ENCODE measurements at regions not wholly inside any gene's neighbourhood (a gene's known extent, or its start where the extent isn't known, plus 50 kb on each side); places are given as distances from the start of the nearest gene placed in this dataset.
"Not testable (repeated sequence)": the region's sequence is repeated elsewhere in the genome, so short reads cannot be mapped to it uniquely, and the experiment has no call there.

DNA sequence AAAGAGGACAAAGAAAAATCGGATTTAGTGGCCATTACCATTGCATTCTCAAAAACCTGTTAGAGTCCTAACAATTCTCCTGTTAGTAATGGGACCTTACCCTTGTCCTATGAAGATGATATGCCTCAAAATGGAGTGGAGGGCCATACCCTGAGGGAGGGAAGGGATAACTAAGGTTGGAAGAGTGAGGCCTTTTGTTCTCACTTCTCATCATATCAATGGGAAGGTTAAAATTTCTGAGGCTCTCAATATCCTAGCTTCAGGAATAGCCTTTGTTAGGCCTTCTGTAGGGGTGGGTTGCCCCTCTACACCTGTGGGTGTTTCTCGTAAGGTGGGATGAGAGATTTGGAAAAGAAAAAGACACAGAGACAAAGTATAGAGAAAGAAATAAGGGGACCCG is 109.4 kb upstream of the SGIP1 start:
- DNase-seq, result not testable (repeated sequence)

DNA sequence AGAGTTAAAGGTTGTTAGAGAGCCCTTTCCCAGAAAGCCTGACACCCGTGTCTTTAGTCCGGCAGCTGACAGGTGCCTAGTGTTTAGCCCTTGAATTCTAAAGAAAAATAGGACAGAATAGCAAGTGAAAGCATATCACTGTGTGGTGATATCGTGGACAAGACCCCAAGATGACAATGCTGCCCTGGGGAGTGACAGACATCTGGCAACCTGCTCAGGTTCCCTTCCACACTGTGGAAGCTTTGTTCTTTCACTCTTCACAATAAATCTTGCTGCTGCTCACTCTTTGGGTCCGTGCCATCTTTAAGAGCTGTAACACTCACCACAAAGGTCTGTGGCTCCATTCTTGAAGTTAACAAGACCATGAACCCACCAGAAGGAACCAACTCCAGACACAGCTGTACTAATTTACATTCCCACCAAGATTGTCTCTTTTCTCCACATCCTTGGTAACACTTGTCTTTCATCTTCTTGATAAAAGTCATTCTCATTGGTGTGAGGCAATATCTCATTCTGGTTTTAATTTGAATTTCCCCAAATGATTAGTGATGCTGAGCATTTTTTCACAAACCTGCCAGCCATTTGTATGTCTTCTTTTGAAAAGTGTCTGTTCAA is 107.6 kb upstream of the SGIP1 start:
- DNase-seq, result no peak

DNA sequence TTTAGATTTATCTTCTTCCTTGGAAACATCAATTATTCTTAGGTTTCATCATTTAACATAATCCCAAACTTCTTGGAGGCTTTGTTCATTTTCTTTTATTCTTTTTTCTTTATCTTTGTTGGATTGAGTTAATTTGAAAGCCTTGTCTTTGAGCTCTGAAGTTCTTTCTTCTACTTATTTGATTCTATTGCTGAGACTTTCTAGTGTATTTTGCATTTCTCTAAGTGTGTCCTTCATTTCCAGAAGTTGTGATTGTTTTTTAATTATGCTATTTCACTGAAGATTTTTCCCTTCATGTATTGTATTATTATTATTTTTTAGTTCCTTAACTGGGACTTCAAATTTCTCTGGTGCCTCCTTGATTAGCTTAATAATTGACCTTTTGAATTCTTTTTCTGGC is 103.1 kb upstream of the SGIP1 start:
- DNase-seq, result not testable (repeated sequence)

DNA sequence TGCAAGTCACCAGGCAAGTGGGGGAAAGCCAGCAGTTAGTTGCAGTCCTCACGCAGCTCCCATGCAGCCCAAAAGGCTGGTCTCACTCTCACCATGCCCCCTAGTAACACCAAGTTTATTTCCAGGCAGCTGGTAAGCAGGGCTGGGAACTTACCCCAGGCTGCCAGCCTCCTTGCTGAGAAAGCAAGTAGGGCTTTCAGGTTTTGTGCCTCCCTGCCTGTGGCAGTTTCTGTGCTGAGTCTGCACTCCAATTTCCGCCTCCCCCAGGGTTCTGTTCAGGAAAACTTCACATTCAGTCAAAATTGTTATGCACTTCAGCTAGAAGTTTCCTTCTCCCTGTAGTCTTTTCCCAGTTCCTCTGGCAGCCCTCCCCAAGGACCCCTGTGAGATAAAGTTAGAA is 102.0 kb upstream of the SGIP1 start:
- DNase-seq, result no peak

DNA sequence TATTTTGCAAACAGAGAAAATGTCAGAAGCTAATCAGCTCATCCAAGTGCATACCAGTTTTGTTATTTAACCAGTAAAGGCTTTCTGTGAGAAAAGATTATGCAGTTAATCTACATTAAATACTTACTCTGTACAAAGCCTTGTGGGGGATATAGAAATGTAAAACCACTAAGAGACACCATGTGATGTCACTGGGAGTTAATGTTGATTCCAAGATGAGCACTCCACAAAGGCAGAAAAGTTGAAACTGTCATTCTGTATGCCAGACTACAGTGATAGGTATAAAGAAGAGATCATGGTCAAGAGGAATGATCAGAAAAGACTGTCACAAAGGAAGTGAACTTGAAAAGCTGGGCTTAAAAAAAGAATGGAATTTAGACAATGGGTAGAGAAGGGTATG is 100.3 kb upstream of the SGIP1 start:
- DNase-seq, result no peak

DNA sequence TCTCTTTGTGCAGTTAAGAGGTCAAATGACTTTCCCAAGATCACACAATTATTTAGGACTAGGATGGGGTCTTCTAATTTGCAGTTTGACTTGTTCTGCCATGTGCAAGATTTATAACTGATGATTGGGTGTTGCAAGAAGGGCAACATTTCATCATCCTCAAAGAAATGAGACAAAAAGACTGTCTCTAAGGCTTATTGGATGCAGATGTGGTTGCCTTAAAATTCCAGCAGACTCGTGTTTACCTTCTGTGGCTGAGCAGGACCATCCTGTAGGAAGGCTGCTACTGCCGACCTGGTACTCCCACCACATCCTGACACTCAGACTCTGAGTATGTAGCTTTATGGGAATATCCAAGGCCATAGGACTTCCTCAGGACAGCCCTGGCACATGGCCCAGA is 99.9 kb upstream of the SGIP1 start:
- DNase-seq, result no peak

DNA sequence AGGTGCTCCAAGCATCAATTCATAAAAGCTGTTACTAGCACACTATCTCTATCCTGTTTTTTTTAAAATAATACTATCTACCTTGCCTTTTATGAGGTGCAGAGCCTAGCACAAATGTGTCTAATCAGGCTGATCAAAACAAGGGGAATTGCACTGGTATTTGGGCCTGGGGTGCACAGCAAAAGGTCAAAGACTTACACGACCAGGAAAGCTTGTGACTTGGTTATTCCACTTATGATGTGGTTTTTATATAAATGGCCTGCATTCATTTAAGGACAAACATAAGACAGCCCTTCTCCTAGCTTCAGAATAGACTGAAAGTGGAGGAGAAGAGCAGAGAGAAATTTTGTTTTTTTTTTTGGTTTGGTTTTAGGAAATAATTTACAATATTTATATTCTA is 98.4 kb upstream of the SGIP1 start:
- no peak for DNase-seq

DNA sequence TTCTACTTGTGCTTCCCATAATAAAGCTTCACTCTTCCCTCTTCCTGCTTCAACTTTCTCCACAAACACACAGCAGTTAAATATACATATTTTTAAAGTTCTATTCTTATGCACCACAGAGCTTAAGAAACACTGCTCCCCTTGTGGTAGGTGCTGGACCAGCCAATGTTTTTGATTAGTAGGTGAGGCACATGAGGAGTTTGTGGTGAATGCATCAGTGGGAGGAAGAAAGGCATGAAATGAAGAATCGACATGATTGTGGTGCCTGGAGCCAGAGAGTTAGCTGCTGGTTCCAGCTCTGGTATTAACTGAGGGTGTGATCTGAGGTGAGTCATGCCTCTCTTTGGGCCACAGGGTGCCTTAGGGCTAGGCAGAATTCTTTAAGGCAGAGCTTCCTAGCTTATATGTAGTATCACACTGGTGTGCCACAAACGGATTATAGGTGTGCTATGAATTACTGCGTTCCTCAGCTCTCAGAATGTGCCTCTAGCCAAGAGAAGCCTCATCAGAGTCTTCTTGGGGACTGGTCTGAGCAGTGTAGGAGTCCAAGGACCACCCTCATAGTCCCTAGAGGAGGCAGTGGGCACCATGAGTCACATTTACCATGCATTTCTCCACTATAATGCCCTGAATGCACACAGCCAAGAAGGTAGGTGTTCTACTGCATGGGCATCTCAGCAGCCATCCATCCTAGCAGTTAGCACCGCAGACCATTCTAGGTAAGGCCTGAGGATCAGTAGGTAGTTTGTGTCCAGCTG is 97.4 kb upstream of the SGIP1 start:
- DNase-seq, result peak; percentile 4

DNA sequence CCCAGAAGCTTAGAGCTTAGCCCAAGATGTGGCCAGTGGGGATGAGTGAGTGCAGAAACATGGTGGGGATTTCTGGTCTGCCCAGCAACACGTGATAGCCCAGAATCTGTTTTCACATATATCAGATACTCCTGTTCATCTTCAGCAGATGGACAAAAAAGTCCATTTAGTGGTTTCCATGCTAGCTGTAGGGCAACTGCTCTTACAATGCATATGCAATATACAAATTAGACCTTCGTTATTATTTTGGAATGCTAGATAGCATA is 96.9 kb upstream of the SGIP1 start:
- no peak for DNase-seq

DNA sequence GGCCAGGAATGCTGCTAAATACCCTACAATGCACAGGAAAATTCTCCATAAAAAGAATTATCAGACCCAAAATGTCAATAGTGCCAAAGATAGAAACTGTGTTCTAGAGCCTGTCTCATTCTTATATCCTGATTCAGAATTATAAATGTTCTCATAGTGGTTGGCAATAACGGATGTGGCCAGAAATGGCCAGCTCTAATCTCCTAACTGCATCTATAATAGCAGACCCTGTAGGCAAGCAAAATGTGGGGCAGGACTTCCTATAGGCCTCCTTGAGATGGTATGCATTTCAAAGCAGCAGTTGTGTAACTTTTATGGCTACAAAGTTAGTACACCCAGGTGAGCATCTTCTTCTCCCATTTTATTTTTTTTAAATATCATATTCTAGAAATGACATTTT is 95.9 kb upstream of the SGIP1 start:
- no peak for DNase-seq

DNA sequence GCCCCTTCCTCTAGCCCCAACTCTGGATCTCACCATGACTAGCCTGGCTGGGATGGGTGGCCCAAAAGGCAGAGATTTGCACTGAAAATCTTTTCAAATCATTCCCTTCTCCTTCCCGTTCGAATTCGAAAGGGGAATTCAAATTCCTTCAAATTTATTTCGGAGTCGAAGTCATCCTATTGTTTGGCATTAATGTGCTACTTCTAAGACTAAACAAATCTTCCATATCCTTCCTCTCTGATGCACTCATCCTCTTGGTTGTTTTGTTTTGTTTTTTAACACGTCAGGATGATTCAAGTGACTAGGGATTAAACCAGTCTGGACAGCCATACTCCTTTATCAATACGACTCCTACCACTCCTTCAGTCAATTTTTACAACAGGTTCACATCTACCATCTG is 95.5 kb upstream of the SGIP1 start:
- DNase-seq, result no peak

DNA sequence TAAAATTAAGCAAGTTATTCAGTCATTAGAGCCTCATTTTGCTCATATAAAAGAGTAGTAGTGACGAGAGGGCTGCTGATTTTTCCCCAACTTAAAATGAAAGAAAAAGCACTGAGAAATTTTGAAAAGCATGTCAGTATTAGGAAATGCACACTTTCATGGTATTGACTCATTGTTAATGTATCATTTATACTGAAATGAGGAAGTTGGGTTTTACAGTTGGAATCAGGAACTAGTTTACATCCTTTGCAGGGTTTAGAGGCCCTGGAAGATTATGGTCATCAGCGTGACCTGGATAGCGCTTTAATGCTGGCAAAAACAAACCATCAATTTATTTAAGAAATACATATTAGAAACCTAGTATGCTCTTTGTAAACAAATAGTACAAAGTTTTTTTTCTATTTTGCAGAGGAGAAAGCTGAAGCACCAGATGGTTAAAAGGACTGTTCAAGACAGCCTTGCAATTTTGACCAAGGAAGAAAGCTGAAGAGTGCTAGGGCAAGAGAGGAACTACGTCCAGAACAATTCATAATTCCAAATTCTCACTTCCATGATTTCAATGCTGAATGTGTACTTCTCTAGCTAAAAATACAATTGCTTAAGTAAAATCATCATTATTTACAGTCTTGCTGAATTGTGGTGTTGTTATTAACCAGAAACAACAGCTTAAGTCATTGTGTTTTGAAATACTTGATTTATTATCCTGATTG is 94.8 kb upstream of the SGIP1 start:
- no peak for DNase-seq

DNA sequence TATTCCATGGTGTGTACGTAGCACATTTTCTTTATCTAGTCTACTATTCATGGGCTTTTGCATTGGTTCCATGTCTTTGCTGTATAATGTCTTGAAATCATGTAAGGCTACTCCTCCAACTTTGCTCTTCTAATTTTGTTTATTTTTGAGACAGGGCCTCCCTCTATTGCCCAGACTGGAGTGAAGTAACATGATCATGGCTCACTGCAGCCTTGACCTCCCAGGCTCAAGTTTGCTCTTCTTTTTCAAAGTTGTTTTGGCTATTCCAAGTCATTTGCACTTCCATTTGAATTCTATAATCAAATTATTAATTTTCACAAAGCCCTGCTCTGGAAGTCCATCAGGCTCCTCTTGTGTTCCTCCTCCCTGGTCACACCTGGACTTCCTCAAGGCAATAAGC is 90.2 kb upstream of the SGIP1 start:
- DNase-seq, result no peak

DNA sequence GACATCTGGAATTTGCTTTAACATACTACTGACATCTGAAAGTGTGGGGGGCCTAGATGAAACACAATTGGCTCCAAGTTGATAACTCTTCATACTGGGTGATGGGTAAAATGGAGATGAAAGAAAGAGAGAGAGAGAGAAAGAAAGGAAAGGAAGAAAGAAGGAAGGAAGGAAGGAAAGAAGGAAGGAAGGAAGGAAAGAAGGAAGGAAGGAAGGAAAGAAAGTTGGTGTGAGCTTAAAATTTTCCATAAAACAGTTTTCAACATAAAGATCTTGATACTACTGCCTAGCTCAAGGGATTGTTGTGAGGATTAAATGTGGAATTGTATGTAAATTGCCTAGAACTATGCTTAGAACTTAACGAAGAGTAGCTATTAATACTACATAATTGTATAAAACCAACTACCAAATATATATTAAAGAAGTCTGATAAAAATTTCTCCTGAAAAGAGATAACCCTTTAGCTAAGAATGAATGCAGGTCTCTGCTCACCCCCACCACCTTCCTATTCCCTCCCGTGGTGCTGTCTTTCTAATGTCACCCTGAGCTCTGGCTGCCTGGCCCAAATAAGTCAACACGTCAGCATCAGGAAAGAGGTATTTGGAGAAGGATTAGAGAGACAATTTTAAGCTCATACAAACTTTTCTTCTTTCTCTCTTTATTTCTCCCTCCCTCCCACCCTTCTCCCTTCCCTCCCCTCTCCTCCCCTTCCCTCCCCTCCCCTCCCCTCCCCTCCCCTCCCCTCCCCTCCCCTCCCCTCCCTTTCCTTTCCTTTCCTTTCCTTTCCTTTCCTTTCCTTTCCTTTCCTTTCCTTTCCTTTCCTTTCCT is 89.3 kb upstream of the SGIP1 start:
- DNase-seq, result no peak

DNA sequence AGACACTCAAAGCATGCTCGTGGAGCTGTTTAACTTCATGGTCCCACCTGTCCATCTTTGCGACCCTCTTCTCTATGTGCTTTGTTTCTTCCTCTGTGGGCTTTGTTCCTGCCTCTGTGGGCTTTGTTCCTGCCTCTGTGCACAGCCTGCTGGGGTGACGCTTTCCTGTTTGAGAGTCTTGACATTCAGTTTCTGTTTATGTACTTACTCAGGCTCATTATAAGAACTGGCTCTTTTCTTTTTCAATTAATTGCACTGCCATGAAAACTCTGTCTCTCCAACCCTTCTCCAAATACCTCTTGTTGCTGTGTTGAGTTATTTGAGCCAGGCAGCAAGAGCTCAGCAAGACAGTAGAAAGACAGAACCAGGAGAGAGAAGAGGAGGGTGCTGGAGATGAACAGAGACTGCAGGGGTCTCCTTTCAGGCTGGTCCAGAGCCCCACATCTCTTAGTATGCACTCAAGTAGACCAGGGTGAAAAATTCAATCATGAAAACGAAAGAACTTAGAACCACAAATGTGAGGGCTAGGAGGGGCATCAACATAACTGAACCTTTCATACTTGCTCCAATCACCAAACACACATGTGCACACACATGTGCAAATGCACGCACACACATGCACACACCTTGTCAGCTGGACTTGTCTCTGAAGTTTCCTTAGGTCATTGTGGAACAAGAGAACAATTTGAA is 88.3 kb upstream of the SGIP1 start:
- DNase-seq, result peak; percentile 22

DNA sequence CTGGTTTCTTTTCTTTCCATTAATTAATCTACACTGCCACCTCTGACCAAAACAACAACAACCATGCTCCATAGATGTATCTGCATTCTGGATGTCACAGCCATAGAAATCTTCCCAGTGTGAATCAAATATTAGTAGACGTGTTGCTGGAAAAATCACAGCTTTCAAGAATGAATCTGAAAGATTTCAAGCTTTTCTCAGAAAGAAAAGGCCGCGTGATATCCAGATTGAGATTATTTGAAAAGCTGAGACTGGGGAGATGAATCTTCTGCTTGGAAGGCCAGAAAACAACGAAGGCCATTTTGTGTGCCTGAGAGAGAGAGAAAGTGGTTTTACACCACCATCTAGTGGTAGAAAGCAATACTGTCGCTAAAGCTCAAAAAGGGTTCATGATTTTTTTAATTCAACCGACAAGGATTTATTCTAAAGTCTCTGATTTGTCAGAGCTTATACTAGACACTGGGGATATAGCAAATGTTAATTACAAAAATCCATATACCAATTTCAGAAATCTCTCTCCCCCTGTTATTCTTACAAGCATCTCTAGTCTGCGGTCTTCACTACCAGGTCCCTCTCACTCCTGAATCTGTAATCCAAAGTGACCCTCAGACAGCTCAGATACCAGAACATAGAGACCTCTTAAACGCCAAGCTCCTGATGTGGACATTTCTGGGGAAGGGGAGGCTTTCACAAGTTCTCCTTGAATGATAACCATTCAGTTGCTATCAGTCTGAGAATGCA is 87.5 kb upstream of the SGIP1 start:
- DNase-seq, result no peak

DNA sequence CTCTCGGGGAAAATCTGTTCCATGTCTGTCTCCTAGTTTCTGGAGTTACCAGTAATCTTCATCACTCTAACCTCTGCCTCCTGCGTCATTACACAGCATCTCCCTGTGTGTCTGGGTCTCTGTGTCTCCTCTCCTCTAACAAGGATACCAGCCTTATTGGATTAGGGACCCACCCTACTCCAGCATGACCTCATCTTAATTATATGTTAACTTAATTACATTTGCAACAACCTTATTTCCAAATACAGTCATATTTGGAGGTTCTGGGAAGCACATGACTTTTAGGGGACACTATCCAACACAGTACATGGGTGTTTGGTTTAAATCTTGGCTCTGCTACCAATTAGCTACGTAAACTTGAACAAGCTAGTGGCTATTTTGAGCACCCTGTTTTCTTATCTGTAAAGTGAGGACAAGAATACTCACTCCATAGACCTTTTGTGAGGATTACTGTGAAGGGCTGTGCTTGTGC is 83.9 kb upstream of the SGIP1 start:
- DNase-seq, result no peak

DNA sequence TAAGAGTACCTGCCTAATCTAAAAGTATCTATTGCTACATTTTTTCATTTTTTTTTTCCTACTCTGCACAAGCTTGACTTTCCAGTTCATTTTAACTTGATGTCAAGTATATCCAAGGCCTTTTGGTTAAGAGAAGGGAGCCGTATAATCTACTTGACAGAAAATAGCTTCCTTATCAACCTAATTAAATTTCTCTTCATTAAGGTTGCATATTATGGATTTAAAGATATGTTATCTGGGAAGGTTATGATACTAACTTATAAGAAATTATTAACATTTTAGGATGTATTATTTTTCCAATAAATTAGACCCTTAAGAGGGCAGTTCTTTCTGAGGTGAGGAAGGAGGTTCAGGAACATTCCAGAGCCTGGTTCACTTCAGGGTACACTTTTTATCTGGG is 83.1 kb upstream of the SGIP1 start:
- DNase-seq, result no peak

DNA sequence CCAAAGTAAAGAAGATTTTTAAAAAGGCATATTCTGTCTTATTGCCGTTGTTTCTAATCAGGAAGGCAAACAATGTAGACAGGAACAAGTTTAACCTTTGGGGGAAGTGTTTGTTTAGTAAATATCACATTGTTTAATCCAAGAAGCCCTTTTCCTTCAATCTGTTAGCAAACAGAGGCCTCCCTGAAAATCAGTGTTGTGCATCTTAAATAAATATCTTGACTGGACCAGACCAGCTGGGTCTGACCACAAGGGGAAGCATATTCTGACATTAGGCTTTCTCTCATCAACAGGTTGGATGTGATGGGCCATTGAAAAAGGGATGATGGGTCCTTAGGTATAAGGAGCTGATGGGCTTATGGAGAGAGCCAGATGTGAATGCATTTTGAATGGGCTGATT is 81.8 kb upstream of the SGIP1 start:
- DNase-seq, result no peak

DNA sequence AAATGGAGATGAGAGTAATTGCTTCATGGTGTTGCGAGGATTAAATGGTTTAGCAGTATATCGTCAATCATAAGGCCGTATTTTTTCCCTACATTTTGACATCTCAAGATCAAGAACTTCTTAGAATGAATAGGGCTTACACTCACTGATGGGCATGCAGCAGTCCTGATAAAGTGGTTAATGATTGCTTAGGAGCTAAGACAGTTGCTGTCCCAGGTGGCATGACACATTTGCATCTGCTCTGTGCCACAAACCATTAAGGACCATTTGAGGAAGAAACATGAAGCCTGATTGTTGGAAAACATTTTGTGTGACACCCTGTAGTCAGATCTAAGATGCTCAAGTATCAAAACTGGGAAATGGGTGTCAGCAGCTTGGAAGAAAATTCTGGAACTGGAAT is 81.0 kb upstream of the SGIP1 start:
- no peak for DNase-seq

DNA sequence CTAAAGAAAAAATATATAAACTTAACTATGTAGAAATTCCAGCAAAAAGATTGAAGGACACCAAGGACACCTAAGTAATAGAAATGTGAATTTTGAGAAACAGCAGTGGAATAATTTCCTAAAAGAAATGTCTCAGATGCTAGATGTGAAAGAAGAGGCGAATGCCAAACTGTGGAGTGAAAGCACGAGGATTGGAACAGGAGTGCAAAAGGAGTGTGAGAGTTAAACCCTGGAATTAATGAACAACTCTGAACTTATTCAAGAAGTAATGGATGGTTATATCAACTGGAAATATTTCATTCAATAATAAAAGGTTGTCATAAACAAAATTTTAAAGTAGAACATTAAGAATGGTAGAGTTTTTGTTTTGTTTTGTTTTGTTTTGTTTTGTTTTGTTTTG is 78.5 kb upstream of the SGIP1 start:
- DNase-seq, result no peak

DNA sequence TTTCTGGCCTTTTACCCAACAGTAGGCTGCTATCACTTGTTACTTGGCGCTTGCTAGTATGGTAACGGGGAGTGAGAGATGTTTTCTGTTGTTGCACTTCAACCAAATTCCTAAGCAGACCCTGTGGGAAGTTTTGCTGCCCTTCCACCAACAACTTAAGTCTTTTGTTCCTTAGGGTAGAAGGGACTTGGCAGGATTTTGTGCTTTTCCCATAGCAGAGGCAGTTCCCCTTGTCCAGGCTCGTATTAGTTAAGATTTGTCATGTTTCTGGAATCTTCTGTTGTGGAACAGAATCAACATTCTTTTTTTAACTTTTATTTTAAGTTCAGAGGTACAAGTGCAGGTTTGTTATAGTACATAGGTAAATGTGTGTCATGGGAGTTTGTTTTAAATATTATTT is 73.2 kb upstream of the SGIP1 start:
- DNase-seq, result no peak

All from T-helper 9 cell (primary cell).